Neuron (in vitro differentiated cells): ENCODE measurements at regions not wholly inside any gene's neighbourhood (a gene's known extent, or its start where the extent isn't known, plus 50 kb on each side); places are given as distances from the start of the nearest gene placed in this dataset.

Source experiments
- H2AFZ ChIP-seq: one replicate; pipeline ENCODE4 v1.6.1; 2013; ENCODE audit warnings: low read depth, mild to moderate bottlenecking, inconsistent platforms, low read length, moderate library complexity
- H3K27me3 ChIP-seq: one replicate; pipeline ENCODE4 v1.6.1; 2013; ENCODE audit warnings: low read length; ENCODE audit not compliant: insufficient read depth
- H3K36me3 ChIP-seq: one replicate; pipeline ENCODE4 v1.6.1; 2013; ENCODE audit warnings: low read length; ENCODE audit not compliant: insufficient read depth
- H3K4me1 ChIP-seq: one replicate; pipeline ENCODE4 v1.6.1; 2013; ENCODE audit warnings: low read length; ENCODE audit not compliant: insufficient read depth
- H3K4me3 ChIP-seq: 2 replicates; pipeline ENCODE4 v1.5.1; 2013; ENCODE audit warnings: mild to moderate bottlenecking, low read length, moderate library complexity
- H3K9me3 ChIP-seq: one replicate; pipeline ENCODE4 v1.6.1; 2013; ENCODE audit warnings: low read length

- no peaks in the 10 kb centered on the region for H3K27me3 ChIP-seq
- H3K9me3 ChIP-seq = no peaks in the 10 kb centered on the region
- H3K4me3 ChIP-seq = no peak overlapping the region
- no peaks in the 10 kb centered on the region for H3K4me1 ChIP-seq
- H3K36me3 ChIP-seq = no peaks in the 10 kb centered on the region
- no peak overlapping the region for H2AFZ ChIP-seq
These were observed 371.6 kb upstream of the RUNX1 start for GRCh38 chr21:35420656-35421055.

GRCh38 chr21:35417762-35418161 is 368.7 kb upstream of the RUNX1 start:
- H3K9me3 ChIP-seq = no peaks in the 10 kb centered on the region
- H3K27me3 ChIP-seq = no peaks in the 10 kb centered on the region
- H3K4me3 ChIP-seq = no peak overlapping the region
- no peak overlapping the region for H2AFZ ChIP-seq
- no peaks in the 10 kb centered on the region for H3K4me1 ChIP-seq
- no peaks in the 10 kb centered on the region for H3K36me3 ChIP-seq

GRCh38 chr21:35416866-35417489 is 367.9 kb upstream of the RUNX1 start:
- Histone ChIP-seq H3K9me3 (no peaks in the 10 kb centered on the region), H3K4me1 (no peaks in the 10 kb centered on the region), H3K36me3 (no peaks in the 10 kb centered on the region), H2AFZ (no peak overlapping the region), H3K4me3 (no peak overlapping the region), H3K27me3 (no peaks in the 10 kb centered on the region)

DNA sequence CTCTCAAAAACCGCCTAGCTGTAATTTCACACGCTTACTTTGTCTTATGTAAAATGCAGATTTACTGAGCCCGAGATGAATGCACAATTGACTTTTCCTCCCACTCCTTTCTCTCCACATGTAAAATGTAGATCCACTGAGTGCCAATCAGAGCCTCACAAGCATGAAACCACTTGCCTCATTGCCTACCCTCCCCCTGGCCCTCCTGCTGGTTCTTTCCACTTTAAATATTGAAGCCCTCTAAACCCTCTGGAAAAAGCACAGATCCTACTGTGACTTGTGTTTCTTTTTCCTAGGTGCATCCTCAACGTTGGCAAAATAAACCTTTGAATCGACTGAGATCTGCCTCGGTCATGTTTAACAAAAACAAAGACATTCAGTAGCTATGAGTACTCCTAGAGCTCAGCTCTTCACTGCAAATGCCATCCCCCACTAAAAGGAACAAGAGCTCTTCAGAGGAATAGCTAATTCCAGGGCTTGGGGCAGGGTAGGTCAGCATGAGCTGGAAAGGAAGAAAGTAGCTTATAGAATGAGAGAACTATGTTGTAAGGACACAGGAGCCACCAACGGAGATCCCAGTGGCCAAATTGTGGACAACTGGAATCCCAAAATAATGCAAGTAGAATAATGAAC is 365.5 kb upstream of the RUNX1 start:
- no peak overlapping the region for H2AFZ ChIP-seq
- no peaks in the 10 kb centered on the region for H3K4me1 ChIP-seq
- H3K9me3 ChIP-seq = no peaks in the 10 kb centered on the region
- H3K27me3 ChIP-seq = no peaks in the 10 kb centered on the region
- H3K4me3 ChIP-seq = no peak overlapping the region
- H3K36me3 ChIP-seq = no peaks in the 10 kb centered on the region

GRCh38 chr21:35414056-35414455 is 365.0 kb upstream of the RUNX1 start:
- H2AFZ ChIP-seq = no peak overlapping the region
- no peaks in the 10 kb centered on the region for H3K9me3 ChIP-seq
- H3K27me3 ChIP-seq = no peaks in the 10 kb centered on the region
- H3K4me3 ChIP-seq = no peak overlapping the region
- no peaks in the 10 kb centered on the region for H3K36me3 ChIP-seq
- H3K4me1 ChIP-seq = no peaks in the 10 kb centered on the region

GRCh38 chr21:35412231-35412630 is 363.1 kb upstream of the RUNX1 start:
- no peaks in the 10 kb centered on the region for H3K36me3 ChIP-seq
- no peaks in the 10 kb centered on the region for H3K9me3 ChIP-seq
- H3K4me3 ChIP-seq = no peak overlapping the region
- H3K27me3 ChIP-seq = no peaks in the 10 kb centered on the region
- no peak overlapping the region for H2AFZ ChIP-seq
- H3K4me1 ChIP-seq = no peaks in the 10 kb centered on the region

GRCh38 chr21:35411434-35411833 is 362.3 kb upstream of the RUNX1 start:
- Histone ChIP-seq H3K4me3 (no peak overlapping the region), H3K4me1 (no peaks in the 10 kb centered on the region), H2AFZ (no peak overlapping the region), H3K9me3 (no peaks in the 10 kb centered on the region), H3K36me3 (no peaks in the 10 kb centered on the region), H3K27me3 (no peaks in the 10 kb centered on the region)

DNA sequence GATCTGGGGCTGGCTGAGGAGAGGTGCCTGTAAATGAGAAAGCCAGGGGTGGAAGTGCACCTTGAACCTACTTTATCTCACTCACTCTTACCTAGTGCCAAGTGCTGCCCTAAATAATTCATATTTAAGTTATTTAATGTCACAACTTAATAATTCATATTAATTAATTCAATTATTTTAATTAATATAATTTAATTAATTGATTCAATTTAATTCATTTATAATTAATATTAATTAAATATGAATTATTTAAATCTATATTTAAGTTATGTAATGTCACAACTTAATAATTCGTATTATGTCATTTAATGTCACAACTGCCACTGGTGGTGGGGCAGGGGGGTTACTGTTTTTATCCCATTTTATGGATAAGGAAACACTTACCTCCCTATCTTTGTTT is 361.6 kb upstream of the RUNX1 start:
- no peaks in the 10 kb centered on the region for H3K27me3 ChIP-seq
- H3K36me3 ChIP-seq = no peaks in the 10 kb centered on the region
- H3K4me3 ChIP-seq = no peak overlapping the region

GRCh38 chr21:35410123-35410522 is 361.0 kb upstream of the RUNX1 start:
- Histone ChIP-seq H3K4me1 (no peaks in the 10 kb centered on the region), H2AFZ (no peak overlapping the region), H3K9me3 (no peaks in the 10 kb centered on the region), H3K27me3 (no peaks in the 10 kb centered on the region), H3K4me3 (no peak overlapping the region), H3K36me3 (no peaks in the 10 kb centered on the region)

More for the DNA sequence above, 361.6 kb upstream of the RUNX1 start:
- no peaks in the 10 kb centered on the region for H3K4me1 ChIP-seq
- no peaks in the 10 kb centered on the region for H3K9me3 ChIP-seq
- no peak overlapping the region for H2AFZ ChIP-seq

GRCh38 chr21:35408401-35408800 is 359.3 kb upstream of the RUNX1 start:
- no peak overlapping the region for H3K4me3 ChIP-seq
- no peak overlapping the region for H2AFZ ChIP-seq
- H3K9me3 ChIP-seq = no peaks in the 10 kb centered on the region
- no peaks in the 10 kb centered on the region for H3K4me1 ChIP-seq
- no peaks in the 10 kb centered on the region for H3K36me3 ChIP-seq
- no peaks in the 10 kb centered on the region for H3K27me3 ChIP-seq

DNA sequence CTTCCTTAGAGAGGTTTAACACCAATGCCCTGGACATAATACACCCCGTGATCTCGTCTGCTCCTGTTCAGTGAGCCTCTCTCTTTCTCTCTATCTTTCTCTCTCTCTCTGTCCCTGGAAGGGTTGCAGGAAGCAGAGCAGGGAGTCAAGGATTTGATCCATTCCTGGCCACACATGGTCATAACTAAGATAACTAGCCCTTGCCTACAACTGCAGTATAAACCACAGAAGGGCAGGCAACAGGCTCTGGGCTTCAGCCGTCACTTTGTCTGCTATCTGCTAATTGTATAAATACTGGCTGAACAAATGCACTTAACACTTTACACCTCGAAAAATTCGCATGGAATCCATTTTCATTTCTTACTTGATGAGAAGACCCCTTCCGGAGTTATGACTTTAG is 357.5 kb upstream of the RUNX1 start:
- no peaks in the 10 kb centered on the region for H3K9me3 ChIP-seq
- no peak overlapping the region for H2AFZ ChIP-seq
- H3K27me3 ChIP-seq = no peaks in the 10 kb centered on the region
- H3K36me3 ChIP-seq = no peaks in the 10 kb centered on the region
- H3K4me3 ChIP-seq = no peak overlapping the region
- H3K4me1 ChIP-seq = no peaks in the 10 kb centered on the region

GRCh38 chr21:35405981-35406380 is 356.9 kb upstream of the RUNX1 start:
- Histone ChIP-seq H2AFZ (no peak overlapping the region), H3K9me3 (no peaks in the 10 kb centered on the region), H3K4me3 (no peak overlapping the region), H3K36me3 (no peaks in the 10 kb centered on the region), H3K4me1 (no peaks in the 10 kb centered on the region), H3K27me3 (no peaks in the 10 kb centered on the region)

- no peak overlapping the region for H3K4me3 ChIP-seq
- no peaks in the 10 kb centered on the region for H3K9me3 ChIP-seq
- H3K36me3 ChIP-seq = no peaks in the 10 kb centered on the region
- H2AFZ ChIP-seq = no peak overlapping the region
- no peaks in the 10 kb centered on the region for H3K4me1 ChIP-seq
- H3K27me3 ChIP-seq = no peaks in the 10 kb centered on the region
These were observed 355.1 kb upstream of the RUNX1 start for GRCh38 chr21:35404247-35404646.

- Histone ChIP-seq H3K36me3 (no peaks in the 10 kb centered on the region), H2AFZ (no peak overlapping the region)
These were observed 353.0 kb upstream of the RUNX1 start for GRCh38 chr21:35402061-35402460.

More at GRCh38 chr21:35402061-35402460, 353.0 kb upstream of the RUNX1 start:
- Histone ChIP-seq H3K4me3 (no peak overlapping the region), H3K4me1 (no peaks in the 10 kb centered on the region), H3K9me3 (no peaks in the 10 kb centered on the region), H3K27me3 (no peaks in the 10 kb centered on the region)
